T-helper 17 cell (primary cell): ENCODE measurements at regions not wholly inside any gene's neighbourhood (a gene's known extent, or its start where the extent isn't known, plus 50 kb on each side); places are given as distances from the start of the nearest gene placed in this dataset.

Experiments
- ATAC-seq: fragments of 150-1000 bp; cut with Tn5 transposase; 2 replicates; pipeline ENCODE4 v1.10.0; 2021; ENCODE audit warnings: mild to moderate bottlenecking, moderate library complexity
- DNase-seq, 3 donors: peaks; one replicate each; pipeline versions ENCODE4 v3.0.0 to v3.0.0-alpha.2; 2020 to 2021
- H3K9me3 ChIP-seq: one replicate; pipeline ENCODE4 v1.7.0; 2013; ENCODE audit warnings: low read length, mild to moderate bottlenecking; ENCODE audit not compliant: control insufficient read depth, poor library complexity, severe bottlenecking
- H3K27ac Mint-ChIP-seq: one replicate; pipeline ENCODE4 v1.8.0; 2022; ENCODE audit warnings: mild to moderate bottlenecking, moderate library complexity, mixed read lengths
- H3K27me3 Mint-ChIP-seq: one replicate; pipeline ENCODE4 v1.8.0; 2022; ENCODE audit warnings: mixed read lengths
- H3K36me3 Mint-ChIP-seq: one replicate; pipeline ENCODE4 v1.8.0; 2022; ENCODE audit warnings: low read depth, mixed read lengths
- H3K4me1 Mint-ChIP-seq: one replicate; pipeline ENCODE4 v1.8.0; 2022; ENCODE audit warnings: mild to moderate bottlenecking, mixed read lengths
- H3K4me3 Mint-ChIP-seq: one replicate; pipeline ENCODE4 v1.8.0; 2022; ENCODE audit warnings: mild to moderate bottlenecking, moderate library complexity, mixed read lengths

DNA sequence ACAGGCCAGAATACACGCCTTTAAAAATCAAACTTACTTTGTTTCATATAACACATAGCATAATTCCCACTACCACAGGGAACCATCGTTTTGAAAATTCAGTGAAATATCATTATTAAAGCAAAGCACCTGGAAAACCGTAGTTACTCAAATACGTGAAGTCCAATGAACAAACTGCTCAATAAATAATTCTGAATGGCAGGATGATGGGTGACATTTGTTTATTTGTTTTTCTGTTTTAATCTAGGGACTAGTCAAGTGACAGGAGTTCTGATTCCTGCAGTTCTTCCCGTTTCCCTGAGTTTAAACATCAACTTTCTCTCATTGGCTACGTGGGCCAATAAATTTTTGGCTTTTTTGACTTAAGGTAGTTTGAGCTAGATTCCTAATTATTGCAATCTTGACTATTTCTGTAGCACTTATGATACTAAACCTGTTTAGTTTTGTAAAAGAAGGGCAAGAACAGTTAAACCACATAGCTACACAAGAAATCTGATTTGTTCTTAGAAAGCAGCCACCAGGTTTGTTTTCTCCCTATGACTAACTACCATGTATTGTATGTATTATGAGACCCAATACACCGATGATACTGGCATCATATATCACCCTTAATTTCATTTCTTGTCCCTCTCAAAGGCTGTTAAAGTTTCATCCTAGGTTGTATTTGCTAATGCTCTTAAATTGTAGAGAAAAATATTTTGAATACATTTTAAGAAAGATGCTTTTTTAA lies 411.2 kb downstream of the SHQ1 start:
- Mint-ChIP-seq H3K27ac (no peak overlapping the region), H3K4me3 (no peak overlapping the region), H3K36me3 (peaks cover 11% of the 10 kb centered on the region), H3K27me3 (no peaks in the 10 kb centered on the region), H3K4me1 (peaks cover 50% of the 10 kb centered on the region)
- ATAC-seq (no peak), DNase-seq (no peak)
- no peaks in the 10 kb centered on the region for H3K9me3 ChIP-seq

- DNase-seq (no peak), ATAC-seq (no peak)
- H3K27ac Mint-ChIP-seq: peak overlapping the region; percentile 54
- H3K36me3 Mint-ChIP-seq: peaks cover 9% of the 10 kb centered on the region
- no peaks in the 10 kb centered on the region for H3K27me3 Mint-ChIP-seq
- peaks cover 44% of the 10 kb centered on the region for H3K4me1 Mint-ChIP-seq
- H3K4me3 Mint-ChIP-seq: peak overlapping the region; percentile 62
- no peaks in the 10 kb centered on the region for H3K9me3 ChIP-seq
Measured at GRCh38 chr3:72434296-72434695, 413.9 kb downstream of the SHQ1 start.

- H3K9me3 ChIP-seq: no peaks in the 10 kb centered on the region
- DNase-seq: no peak
- Mint-ChIP-seq H3K4me3 (no peak overlapping the region), H3K4me1 (peaks cover 48% of the 10 kb centered on the region), H3K27me3 (no peaks in the 10 kb centered on the region), H3K27ac (no peak overlapping the region), H3K36me3 (peaks cover 3% of the 10 kb centered on the region)
- no peak for ATAC-seq
Measured at GRCh38 chr3:72432246-72432645, 416.0 kb downstream of the SHQ1 start.

- H3K4me3 Mint-ChIP-seq: no peak overlapping the region
- ATAC-seq (peak; percentile 19), DNase-seq (no peak)
- no peaks in the 10 kb centered on the region for H3K9me3 ChIP-seq
- H3K36me3 Mint-ChIP-seq: peaks cover 3% of the 10 kb centered on the region
- no peaks in the 10 kb centered on the region for H3K27me3 Mint-ChIP-seq
- H3K4me1 Mint-ChIP-seq: peaks cover 53% of the 10 kb centered on the region
- peak overlapping the region; percentile 11 for H3K27ac Mint-ChIP-seq
Measured at GRCh38 chr3:72429589-72430353, 418.5 kb downstream of the SHQ1 start.

GRCh38 chr3:72428803-72429202 lies 419.4 kb downstream of the SHQ1 start:
- peak overlapping the region; percentile 11 for H3K27ac Mint-ChIP-seq
- DNase-seq (no peak), ATAC-seq (no peak)
- H3K4me1 Mint-ChIP-seq: peaks cover 48% of the 10 kb centered on the region
- no peaks in the 10 kb centered on the region for H3K27me3 Mint-ChIP-seq
- no peaks in the 10 kb centered on the region for H3K36me3 Mint-ChIP-seq
- H3K9me3 ChIP-seq: no peaks in the 10 kb centered on the region
- no peak overlapping the region for H3K4me3 Mint-ChIP-seq

GRCh38 chr3:72427624-72428023 lies 420.6 kb downstream of the SHQ1 start:
- DNase-seq (no peak), ATAC-seq (peak; percentile 61)
- peak overlapping the region; percentile 76 for H3K4me3 Mint-ChIP-seq
- peak overlapping the region; percentile 66 for H3K27ac Mint-ChIP-seq
- H3K27me3 Mint-ChIP-seq: no peaks in the 10 kb centered on the region
- peaks cover 42% of the 10 kb centered on the region for H3K4me1 Mint-ChIP-seq
- H3K9me3 ChIP-seq: no peaks in the 10 kb centered on the region
- H3K36me3 Mint-ChIP-seq: no peaks in the 10 kb centered on the region

DNA sequence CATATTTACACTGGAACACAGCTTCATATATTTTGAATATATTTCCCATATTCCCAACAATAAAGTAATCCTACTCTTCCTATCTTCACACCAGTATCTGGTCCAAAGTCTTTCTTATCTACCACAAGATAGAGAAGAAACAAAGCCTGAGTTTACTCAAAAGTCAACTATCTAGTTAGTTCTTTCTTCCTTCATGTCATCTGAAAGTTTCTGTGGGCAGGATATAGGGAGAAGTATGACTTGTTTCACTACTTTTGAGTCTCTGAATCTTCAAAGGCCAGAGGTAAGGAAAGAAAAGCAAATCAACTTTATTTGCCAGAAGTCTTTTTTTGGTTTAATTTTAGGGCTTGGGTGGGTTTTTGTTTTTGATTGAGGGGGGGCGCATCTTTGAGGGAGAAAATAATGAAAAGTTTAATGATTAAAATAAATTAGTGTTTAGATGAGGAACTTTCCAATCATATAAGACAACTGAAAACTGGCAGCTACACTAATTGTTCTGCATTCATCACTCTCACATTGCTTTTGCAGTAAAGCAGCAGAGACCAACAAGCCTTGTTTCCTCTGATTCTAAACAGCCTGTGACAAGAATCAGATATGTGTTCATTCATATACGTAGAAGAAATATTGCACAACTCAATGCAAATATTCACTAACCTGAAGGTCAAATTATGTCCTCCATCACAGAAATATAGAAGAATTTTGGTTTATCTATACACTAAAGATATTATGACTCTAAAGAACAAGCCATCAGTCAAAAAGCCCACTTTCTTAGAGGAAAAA lies 421.4 kb downstream of the SHQ1 start:
- ATAC-seq: no peak
- H3K4me1 Mint-ChIP-seq: peaks cover 37% of the 10 kb centered on the region
- H3K9me3 ChIP-seq: no peaks in the 10 kb centered on the region
- H3K36me3 Mint-ChIP-seq: peaks cover 2% of the 10 kb centered on the region
- H3K4me3 Mint-ChIP-seq: peak overlapping the region; percentile 76
- DNase-seq: no peak
- H3K27me3 Mint-ChIP-seq: no peaks in the 10 kb centered on the region
- peak overlapping the region; percentile 66 for H3K27ac Mint-ChIP-seq

GRCh38 chr3:72423643-72424042 lies 424.6 kb downstream of the SHQ1 start:
- no peaks in the 10 kb centered on the region for H3K27me3 Mint-ChIP-seq
- peaks cover 32% of the 10 kb centered on the region for H3K4me1 Mint-ChIP-seq
- H3K4me3 Mint-ChIP-seq: no peak overlapping the region
- no peak for ATAC-seq
- no peak overlapping the region for H3K27ac Mint-ChIP-seq
- H3K36me3 Mint-ChIP-seq: peaks cover 5% of the 10 kb centered on the region
- DNase-seq: no peak
- no peaks in the 10 kb centered on the region for H3K9me3 ChIP-seq

GRCh38 chr3:72421786-72422185 lies 426.5 kb downstream of the SHQ1 start:
- H3K4me1 Mint-ChIP-seq: peaks cover 19% of the 10 kb centered on the region
- no peak for ATAC-seq
- no peaks in the 10 kb centered on the region for H3K9me3 ChIP-seq
- no peak overlapping the region for H3K27ac Mint-ChIP-seq
- no peak overlapping the region for H3K4me3 Mint-ChIP-seq
- no peak for DNase-seq
- no peaks in the 10 kb centered on the region for H3K27me3 Mint-ChIP-seq
- H3K36me3 Mint-ChIP-seq: peaks cover 5% of the 10 kb centered on the region

DNA sequence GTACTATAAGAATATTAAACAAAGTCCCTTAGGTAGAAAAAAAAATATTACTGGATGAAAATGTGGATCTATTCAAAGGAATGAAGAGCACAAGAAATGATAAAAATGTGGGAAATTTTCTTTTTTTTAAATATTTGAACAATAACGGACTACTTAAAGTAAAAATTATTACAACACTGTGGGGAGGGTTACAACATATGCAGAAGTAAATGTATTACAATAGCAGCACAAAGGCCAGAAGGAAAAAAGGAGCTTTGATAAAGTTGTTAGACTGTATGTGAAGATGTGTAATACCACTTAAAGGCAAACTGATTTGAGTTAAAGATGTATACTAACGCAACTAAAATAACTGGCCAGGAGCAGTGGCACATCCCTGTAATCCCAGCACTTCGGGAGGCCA lies 427.1 kb downstream of the SHQ1 start:
- H3K36me3 Mint-ChIP-seq: peaks cover 5% of the 10 kb centered on the region
- ATAC-seq (no peak), DNase-seq (no peak)
- no peak overlapping the region for H3K27ac Mint-ChIP-seq
- H3K4me3 Mint-ChIP-seq: no peak overlapping the region
- H3K27me3 Mint-ChIP-seq: no peaks in the 10 kb centered on the region
- H3K4me1 Mint-ChIP-seq: peaks cover 13% of the 10 kb centered on the region
- no peaks in the 10 kb centered on the region for H3K9me3 ChIP-seq

- peaks cover 21% of the 10 kb centered on the region for H3K4me1 Mint-ChIP-seq
- DNase-seq: no peak
- ATAC-seq: no peak
- H3K27me3 Mint-ChIP-seq: no peaks in the 10 kb centered on the region
- H3K4me3 Mint-ChIP-seq: no peak overlapping the region
- no peak overlapping the region for H3K27ac Mint-ChIP-seq
- H3K36me3 Mint-ChIP-seq: peaks cover 5% of the 10 kb centered on the region
- no peaks in the 10 kb centered on the region for H3K9me3 ChIP-seq
Measured at GRCh38 chr3:72418856-72419255, 429.4 kb downstream of the SHQ1 start.

GRCh38 chr3:72418244-72418643 lies 430.0 kb downstream of the SHQ1 start:
- Mint-ChIP-seq H3K4me1 (peaks cover 24% of the 10 kb centered on the region), H3K27ac (no peak overlapping the region), H3K27me3 (no peaks in the 10 kb centered on the region), H3K36me3 (peaks cover 5% of the 10 kb centered on the region), H3K4me3 (no peak overlapping the region)
- DNase-seq: no peak
- no peak for ATAC-seq
- H3K9me3 ChIP-seq: no peaks in the 10 kb centered on the region

- Mint-ChIP-seq H3K36me3 (no peaks in the 10 kb centered on the region), H3K27me3 (no peaks in the 10 kb centered on the region), H3K4me1 (peaks cover 46% of the 10 kb centered on the region), H3K4me3 (no peak overlapping the region), H3K27ac (no peak overlapping the region)
- no peak for DNase-seq
- no peak for ATAC-seq
- no peaks in the 10 kb centered on the region for H3K9me3 ChIP-seq
Measured at GRCh38 chr3:72414481-72415016, 433.7 kb downstream of the SHQ1 start.
